Suprapubic skin (tissue), 4 donors: ENCODE measurements at regions not wholly inside any gene's neighbourhood (a gene's known extent, or its start where the extent isn't known, plus 50 kb on each side); places are given as distances from the start of the nearest gene placed in this dataset.

Source experiments
- DNase-seq, 2 donors: peaks; one replicate each; pipeline ENCODE4 v3.0.0-alpha.2; 2019; ENCODE audit warnings: low spot score in 2 of 2
- H3K27ac ChIP-seq: fragments of 200-600 bp; sonication (generic); one replicate; pipeline ENCODE4 v1.5.1; 2019
- H3K27me3 ChIP-seq: fragments of 200-600 bp; sonication (generic); one replicate; pipeline ENCODE4 v1.5.1; 2019
- H3K36me3 ChIP-seq: fragments of 200-600 bp; sonication (generic); one replicate; pipeline ENCODE4 v1.5.1; 2019
- H3K4me1 ChIP-seq: fragments of 200-600 bp; sonication (generic); one replicate; pipeline ENCODE4 v1.5.1; 2019
- H3K4me3 ChIP-seq: fragments of 200-600 bp; sonication (generic); one replicate; pipeline ENCODE4 v1.5.1; 2019; ENCODE audit warnings: mild to moderate bottlenecking
- H3K9me3 ChIP-seq: fragments of 200-600 bp; sonication (generic); one replicate; pipeline ENCODE4 v1.5.1; 2019
- EP300 ChIP-seq: sonication (generic); formaldehyde crosslinking; IDR thresholded peaks from one replicate; pipeline ENCODE4 v1.6.1; 2017; ENCODE audit warnings: antibody characterized with exemption
- POLR2A ChIP-seq, 2 donors: fragments of 450-650 bp; IDR thresholded peaks; one replicate each; pipeline ENCODE4 v1.6.1; 2017; ENCODE audit warnings: antibody characterized with exemption in 2 of 2, mild to moderate bottlenecking in 2 of 2, moderate library complexity in 2 of 2
- POLR2AphosphoS5 ChIP-seq, 3 donors: sonication (generic); formaldehyde crosslinking; IDR thresholded peaks; one replicate each; pipeline ENCODE4 v1.6.1; 2017; ENCODE audit warnings: antibody characterized with exemption in 3 of 3
- WGBS: methylation state at CpG from one replicate; pipeline ENCODE4 v1.1.5; 2018; 5-methylcytosine and 5-hydroxymethylcytosine counted together
- TF ChIP-seq, protein P1 (sequence below), 2 donors: fragments of 200-600 bp in 1 of 2; fragments of 450-650 bp in 1 of 2; sonication (generic) in 1 of 2; IDR thresholded peaks; one replicate each; pipeline ENCODE4 v1.5.1; 2016 to 2019; ENCODE audit warnings: antibody characterized with exemption in 2 of 2, mild to moderate bottlenecking in 1 of 2, moderate library complexity in 1 of 2

DNA sequence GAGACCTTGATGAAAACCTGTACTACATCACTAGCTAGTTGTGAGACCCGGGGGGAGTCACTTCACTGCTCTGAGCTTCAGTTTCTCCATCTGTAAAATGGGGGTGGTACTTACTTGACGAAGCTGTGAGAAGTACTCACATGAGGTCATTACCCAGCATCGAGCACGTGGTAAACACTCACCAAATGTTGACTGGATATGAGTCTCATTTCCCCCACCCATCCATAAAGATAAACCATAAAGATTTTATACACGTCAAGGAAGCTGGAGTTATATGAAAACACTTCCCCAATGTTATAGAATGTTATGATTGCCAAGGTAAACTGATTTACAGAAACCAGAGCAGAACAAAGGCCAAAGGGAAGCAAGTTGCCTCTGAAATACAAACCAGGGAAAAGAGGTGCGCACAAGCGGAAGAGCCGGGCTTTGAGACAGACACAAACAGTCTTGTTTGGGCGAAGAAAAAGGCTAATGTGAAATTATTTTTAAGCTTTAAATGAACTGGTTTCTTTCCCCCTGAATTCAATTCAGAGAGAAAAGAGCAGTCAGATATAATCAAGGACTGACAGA lies 536.8 kb downstream of the MED13L start:
- 77% methylated on average over 9 of the region's 9 CpGs for WGBS
- DNase-seq: no peak
- TF ChIP-seq, protein P1, sequence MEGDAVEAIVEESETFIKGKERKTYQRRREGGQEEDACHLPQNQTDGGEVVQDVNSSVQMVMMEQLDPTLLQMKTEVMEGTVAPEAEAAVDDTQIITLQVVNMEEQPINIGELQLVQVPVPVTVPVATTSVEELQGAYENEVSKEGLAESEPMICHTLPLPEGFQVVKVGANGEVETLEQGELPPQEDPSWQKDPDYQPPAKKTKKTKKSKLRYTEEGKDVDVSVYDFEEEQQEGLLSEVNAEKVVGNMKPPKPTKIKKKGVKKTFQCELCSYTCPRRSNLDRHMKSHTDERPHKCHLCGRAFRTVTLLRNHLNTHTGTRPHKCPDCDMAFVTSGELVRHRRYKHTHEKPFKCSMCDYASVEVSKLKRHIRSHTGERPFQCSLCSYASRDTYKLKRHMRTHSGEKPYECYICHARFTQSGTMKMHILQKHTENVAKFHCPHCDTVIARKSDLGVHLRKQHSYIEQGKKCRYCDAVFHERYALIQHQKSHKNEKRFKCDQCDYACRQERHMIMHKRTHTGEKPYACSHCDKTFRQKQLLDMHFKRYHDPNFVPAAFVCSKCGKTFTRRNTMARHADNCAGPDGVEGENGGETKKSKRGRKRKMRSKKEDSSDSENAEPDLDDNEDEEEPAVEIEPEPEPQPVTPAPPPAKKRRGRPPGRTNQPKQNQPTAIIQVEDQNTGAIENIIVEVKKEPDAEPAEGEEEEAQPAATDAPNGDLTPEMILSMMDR (IDR thresholded peaks at IDR 0.05): no peak
- TF ChIP-seq POLR2AphosphoS5 (IDR thresholded peaks at IDR 0.05): no peak
- no peak for TF ChIP-seq EP300
- no peak for TF ChIP-seq POLR2A (IDR thresholded peaks at IDR 0.05)
- Histone ChIP-seq H3K27ac (no peak overlapping the region), H3K9me3 (no peaks in the 10 kb centered on the region), H3K4me3 (no peak overlapping the region), H3K27me3 (peaks cover 9% of the 10 kb centered on the region), H3K36me3 (no peaks in the 10 kb centered on the region), H3K4me1 (no peaks in the 10 kb centered on the region)

DNA sequence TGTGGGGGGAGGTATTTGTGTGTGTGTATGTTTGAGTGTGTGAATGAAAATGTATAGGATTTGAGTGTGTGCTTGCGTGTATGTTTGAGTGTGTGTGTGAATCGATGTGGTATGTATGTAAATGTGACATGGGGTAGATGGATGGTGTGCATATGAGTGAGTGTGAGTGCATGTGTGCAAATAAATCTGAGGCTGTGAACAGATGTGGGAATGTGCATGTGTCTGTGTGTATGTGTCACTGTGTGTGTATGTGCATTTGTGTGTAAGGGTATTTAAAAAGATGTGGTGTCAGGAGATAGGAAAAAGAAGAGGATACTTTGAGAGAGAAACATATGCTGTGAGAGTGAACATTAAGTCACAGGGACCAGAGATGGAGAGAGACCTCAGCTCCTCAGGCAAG lies 539.6 kb downstream of the MED13L start:
- TF ChIP-seq, protein P1 (IDR thresholded peaks at IDR 0.05): no peak
- no peak for TF ChIP-seq POLR2A (IDR thresholded peaks at IDR 0.05)
- TF ChIP-seq EP300: no peak
- TF ChIP-seq POLR2AphosphoS5 (IDR thresholded peaks at IDR 0.05): no peak

DNA sequence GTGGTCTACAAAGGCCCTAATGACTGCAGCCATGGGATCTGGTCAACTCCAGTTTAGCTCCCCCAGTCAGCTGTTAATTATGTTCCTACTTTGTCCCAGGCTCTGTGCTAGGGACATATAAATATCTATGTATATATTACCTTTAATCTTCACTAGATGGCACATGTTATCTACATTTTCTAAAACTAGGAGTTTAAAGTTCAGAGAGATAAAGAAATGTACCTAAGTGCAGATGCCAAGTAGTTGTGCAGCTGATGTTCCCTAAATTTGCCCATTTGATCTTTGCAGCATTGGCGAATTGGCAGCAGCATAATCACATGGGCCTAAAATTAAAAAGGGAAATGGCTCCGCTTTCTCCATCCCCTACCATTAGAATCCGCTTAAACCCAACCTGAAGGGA lies 541.1 kb downstream of the MED13L start:
- H3K27ac ChIP-seq: no peak overlapping the region

More for the DNA sequence above, 539.6 kb downstream of the MED13L start:
- peaks cover 9% of the 10 kb centered on the region for H3K27me3 ChIP-seq
- H3K4me3 ChIP-seq: no peak overlapping the region
- H3K27ac ChIP-seq: no peak overlapping the region
- no peaks in the 10 kb centered on the region for H3K9me3 ChIP-seq
- 92% methylated on average over 2 of the region's 2 CpGs for WGBS
- H3K4me1 ChIP-seq: no peaks in the 10 kb centered on the region
- no peaks in the 10 kb centered on the region for H3K36me3 ChIP-seq
- no peak for DNase-seq

DNA sequence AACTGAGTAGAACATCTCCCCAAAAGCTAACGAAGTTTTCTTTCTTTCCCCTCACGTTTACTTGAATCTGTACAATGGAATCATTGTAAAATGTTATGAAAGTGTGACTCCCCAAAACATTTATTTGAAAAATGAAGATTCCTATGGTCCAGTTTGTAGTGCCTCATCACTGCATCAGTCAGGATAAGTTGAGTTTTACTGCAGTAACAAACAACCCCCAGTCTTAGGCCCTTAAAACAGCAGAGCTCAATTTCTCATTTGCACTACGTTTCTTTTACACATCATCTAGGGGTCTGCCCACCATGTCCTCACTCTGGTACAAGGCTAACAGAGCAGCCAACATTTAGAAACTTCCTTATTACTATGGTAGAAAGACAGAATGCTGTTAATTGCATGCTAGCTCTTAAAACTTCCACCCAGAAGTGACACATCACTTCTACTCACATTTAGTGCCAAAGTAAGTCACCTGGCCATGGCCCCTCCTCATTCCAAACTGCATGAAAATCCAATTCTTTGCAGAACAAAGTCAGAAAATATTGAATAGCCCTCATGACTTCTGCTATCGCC lies 546.4 kb downstream of the MED13L start:
- H3K4me1 ChIP-seq: no peaks in the 10 kb centered on the region
- no peaks in the 10 kb centered on the region for H3K9me3 ChIP-seq
- no peak overlapping the region for H3K4me3 ChIP-seq
- WGBS: 75% methylated on average over 4 of the region's 4 CpGs
- no peak for DNase-seq
- no peak overlapping the region for H3K27ac ChIP-seq
- no peaks in the 10 kb centered on the region for H3K36me3 ChIP-seq
- TF ChIP-seq EP300 (no peak), POLR2AphosphoS5 (IDR thresholded peaks at IDR 0.05) (no peak), POLR2A (IDR thresholded peaks at IDR 0.05) (no peak)
- TF ChIP-seq, protein P1 (IDR thresholded peaks at IDR 0.05): no peak
- peaks cover 5% of the 10 kb centered on the region for H3K27me3 ChIP-seq

More for the DNA sequence above, 541.1 kb downstream of the MED13L start:
- Histone ChIP-seq H3K9me3 (no peaks in the 10 kb centered on the region), H3K4me1 (no peaks in the 10 kb centered on the region), H3K27me3 (peaks cover 7% of the 10 kb centered on the region), H3K4me3 (no peak overlapping the region), H3K36me3 (no peaks in the 10 kb centered on the region)
- WGBS: 95% methylated on average over 3 of the region's 3 CpGs
- TF ChIP-seq, protein P1 (IDR thresholded peaks at IDR 0.05): no peak
- TF ChIP-seq EP300: no peak
- no peak for TF ChIP-seq POLR2AphosphoS5 (IDR thresholded peaks at IDR 0.05)
- no peak for TF ChIP-seq POLR2A (IDR thresholded peaks at IDR 0.05)
- DNase-seq: no peak

DNA sequence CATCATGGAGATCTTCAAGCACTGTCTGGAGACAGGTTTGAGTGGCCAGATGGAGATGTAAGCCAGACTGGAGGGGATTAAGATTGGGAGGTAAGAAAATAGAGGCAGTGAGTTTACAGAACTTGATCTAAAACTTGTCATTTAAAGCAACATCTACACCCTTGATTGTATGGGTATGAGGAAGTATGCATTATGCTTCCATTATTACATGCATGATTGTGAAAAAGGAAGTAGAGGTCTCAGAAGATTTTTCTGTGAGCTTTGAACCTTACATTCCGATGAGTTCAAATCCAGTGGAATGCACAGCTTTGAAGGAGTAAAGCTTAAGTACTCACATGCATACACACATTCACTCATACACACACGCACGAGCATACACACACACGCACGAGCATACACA lies 550.8 kb downstream of the MED13L start:
- no peak for DNase-seq
- WGBS: 64% methylated on average over 5 of the region's 5 CpGs
- TF ChIP-seq POLR2A (IDR thresholded peaks at IDR 0.05): no peak
- TF ChIP-seq POLR2AphosphoS5 (IDR thresholded peaks at IDR 0.05): no peak
- TF ChIP-seq, protein P1 (IDR thresholded peaks at IDR 0.05): no peak
- TF ChIP-seq EP300: no peak
- Histone ChIP-seq H3K4me3 (no peak overlapping the region), H3K9me3 (no peaks in the 10 kb centered on the region), H3K27me3 (peaks cover 5% of the 10 kb centered on the region), H3K4me1 (no peaks in the 10 kb centered on the region), H3K27ac (no peak overlapping the region), H3K36me3 (no peaks in the 10 kb centered on the region)
